ENCODE measurements at regions not wholly inside any gene's neighbourhood (a gene's known extent, or its start where the extent isn't known, plus 50 kb on each side); places are given as distances from the start of the nearest gene placed in this dataset.

GRCh38 chr12:125533434-125534029, 468.3 kb downstream of the AACS start:
- H3K4me3 ChIP-seq (ENCODE audit: low read depth, low read length), result no peak overlapping the region
- TF ChIP-seq CTCF (IDR thresholded peaks at IDR 0.05; ENCODE audit: insufficient read depth, low read depth, low read length), result peak; percentile 35
- peak; percentile 2 for DNase-seq (ENCODE audit: low read depth)

GRCh38 chr12:125538401-125539199, 473.4 kb downstream of the AACS start:
- no peak for TF ChIP-seq CTCF (IDR thresholded peaks at IDR 0.05; ENCODE audit: insufficient read depth, low read depth, low read length)
- no peak overlapping the region for H3K4me3 ChIP-seq (ENCODE audit: low read depth, low read length)
- DNase-seq (ENCODE audit: low read depth), result no peak

GRCh38 chr12:125540580-125541204, 475.5 kb downstream of the AACS start:
- no peak overlapping the region for H3K4me3 ChIP-seq (ENCODE audit: low read depth, low read length)
- TF ChIP-seq CTCF (IDR thresholded peaks at IDR 0.05; ENCODE audit: insufficient read depth, low read depth, low read length), result no peak
- no peak for DNase-seq (ENCODE audit: low read depth)

- peak; percentile 4 for DNase-seq (ENCODE audit: low read depth)
- TF ChIP-seq CTCF (IDR thresholded peaks at IDR 0.05; ENCODE audit: insufficient read depth, low read depth, low read length), result no peak
- no peak overlapping the region for H3K4me3 ChIP-seq (ENCODE audit: low read depth, low read length)
Measured at GRCh38 chr12:125544960-125545359, 479.7 kb downstream of the AACS start.

- no peak overlapping the region for H3K4me3 ChIP-seq (ENCODE audit: low read depth, low read length)
- TF ChIP-seq CTCF (IDR thresholded peaks at IDR 0.05; ENCODE audit: insufficient read depth, low read depth, low read length), result no peak
- DNase-seq (ENCODE audit: low read depth), result peak; percentile 4
Measured at GRCh38 chr12:125549171-125549570, 483.9 kb downstream of the AACS start.

GRCh38 chr12:125549836-125550235, 484.6 kb downstream of the AACS start:
- H3K4me3 ChIP-seq (ENCODE audit: low read depth, low read length), result no peak overlapping the region
- TF ChIP-seq CTCF (IDR thresholded peaks at IDR 0.05; ENCODE audit: insufficient read depth, low read depth, low read length), result peak; percentile 30
- no peak for DNase-seq (ENCODE audit: low read depth)
